GM13976 (cell line): ENCODE measurements at regions not wholly inside any gene's neighbourhood (a gene's known extent, or its start where the extent isn't known, plus 50 kb on each side); places are given as distances from the start of the nearest gene placed in this dataset.

Experiments used
- DNase-seq: peaks from one replicate; pipeline ENCODE4 v3.0.0; 2012; ENCODE audit warnings: low spot score
- CTCF ChIP-seq: IDR thresholded peaks from 2 replicates; pipeline ENCODE4 v1.5.1; 2012; ENCODE audit warnings: borderline replicate concordance, mild to moderate bottlenecking; ENCODE audit not compliant: insufficient read depth; ENCODE audit errors: extremely low read depth, missing control alignments, control extremely low read depth
- in situ Hi-C: fragments of 300-500 bp; cut with MboI; formaldehyde crosslinking; loops from one replicate; pipeline ENCODE4 v1.12.0; 2022; ENCODE audit warnings: low sequenced_read_pairs, mixed read lengths, inconsistent platforms; ENCODE audit not compliant: unreplicated experiment

GRCh38 chr14:66069036-66069435 is 417.1 kb upstream of the CCDC196 start:
- no peak for TF ChIP-seq CTCF
- in situ Hi-C loops: loop anchor here (25.0 kb wide), 2 partner anchors 657 to 907 kb away; partner anchors contain the start of gene FUT8
- DNase-seq: no peak

- in situ Hi-C loops: loop anchor here (25.0 kb wide), 2 partner anchors 658 to 908 kb away; partner anchors contain the start of gene FUT8
- DNase-seq: no peak
- TF ChIP-seq CTCF: no peak
Measured at GRCh38 chr14:66069830-66070541, 416.2 kb upstream of the CCDC196 start.

- peak; percentile 63 for DNase-seq
- in situ Hi-C loops: loop anchor here (25.0 kb wide), 2 partner anchors 658 to 908 kb away; partner anchors contain the start of gene FUT8
- peak; percentile 67 for TF ChIP-seq CTCF
Measured at GRCh38 chr14:66070542-66071319, 415.4 kb upstream of the CCDC196 start.

GRCh38 chr14:66072190-66073084 is 413.7 kb upstream of the CCDC196 start:
- no peak for DNase-seq
- TF ChIP-seq CTCF: no peak
- in situ Hi-C loops: loop anchor here (25.0 kb wide), 2 partner anchors 660 to 910 kb away; partner anchors contain the start of gene FUT8

- no peak for TF ChIP-seq CTCF
- in situ Hi-C loops: loop anchor here (25.0 kb wide), 2 partner anchors 662 to 912 kb away; partner anchors contain the start of gene FUT8
- no peak for DNase-seq
Measured at GRCh38 chr14:66074537-66074936, 411.6 kb upstream of the CCDC196 start.

GRCh38 chr14:66076176-66076575 is 410.0 kb upstream of the CCDC196 start:
- TF ChIP-seq CTCF: no peak
- no peak for DNase-seq
- in situ Hi-C loops: no loop called here
